H1 (cell line): ENCODE measurements at regions not wholly inside any gene's neighbourhood (a gene's known extent, or its start where the extent isn't known, plus 50 kb on each side); places are given as distances from the start of the nearest gene placed in this dataset.

Experiments
- CTCF ChIA-PET: fragments of 300-600 bp; sonication (Branson Sonifier 250); formaldehyde crosslinking; loops from one replicate; lab custom pipeline; 2021; ENCODE audit not compliant: partially characterized antibody; lab: Charles Lee
- POLR2A ChIA-PET: fragments of 300-600 bp; sonication (Branson Sonifier 250); formaldehyde crosslinking; loops from one replicate; lab custom pipeline; 2021; ENCODE audit warnings: inconsistent platforms; ENCODE audit not compliant: partially characterized antibody; lab: Charles Lee
- DNase-seq, 2 experiments: peaks; one replicate each; pipeline versions ENCODE4 v3.0.0 to v3.0.0-alpha.2; 2010 to 2022; ENCODE audit warnings: low spot score in 2 of 2, low read depth in 1 of 2, mixed read lengths in 1 of 2
- FAIRE-seq: peaks from 2 replicates; lab custom pipeline; 2011; peaks lifted over from hg19 to GRCh38; lab: Jason Lieb, UNC
- H2AFZ ChIP-seq: 2 replicates; pipeline ENCODE4 v1.8.1; 2012; ENCODE audit warnings: low read length, inconsistent platforms
- H2AK5ac ChIP-seq: 2 replicates; pipeline ENCODE4 v1.6.1; 2013; ENCODE audit warnings: low read depth, low read length
- H2BK120ac ChIP-seq: replicated peaks from 2 replicates; pipeline ENCODE3; 2013; ENCODE audit warnings: low read depth, low read length, inconsistent platforms
- H2BK12ac ChIP-seq: 2 replicates; pipeline ENCODE4 v1.6.1; 2013; ENCODE audit warnings: low read depth, low read length
- H2BK15ac ChIP-seq: 2 replicates; pipeline ENCODE4 v1.6.1; 2013; ENCODE audit warnings: low read length
- H2BK20ac ChIP-seq: 2 replicates; pipeline ENCODE4 v1.6.1; 2013; ENCODE audit warnings: low read length
- H2BK5ac ChIP-seq: 2 replicates; pipeline ENCODE4 v1.6.1; 2013; ENCODE audit warnings: low read depth, low read length
- H3K14ac ChIP-seq: 2 replicates; pipeline ENCODE4 v1.6.1; 2013; ENCODE audit warnings: inconsistent platforms; ENCODE audit not compliant: insufficient read length
- H3K18ac ChIP-seq: 2 replicates; pipeline ENCODE4 v1.6.1; 2013; ENCODE audit warnings: low read length; ENCODE audit errors: extremely low read depth
- H3K23ac ChIP-seq: 2 replicates; pipeline ENCODE4 v1.6.1; 2013; ENCODE audit warnings: inconsistent platforms; ENCODE audit not compliant: insufficient read length
- H3K23me2 ChIP-seq: 2 replicates; pipeline ENCODE4 v1.6.1; 2013; ENCODE audit warnings: low read depth, low read length
- H3K27ac ChIP-seq: 2 replicates; pipeline ENCODE4 v1.6.1; 2011; ENCODE audit warnings: low read depth, low read length, inconsistent platforms
- H3K27me3 ChIP-seq, 4 experiments: replicated peaks in 1 of 4; 1 replicate in 1 of 4; 2 replicates in 3 of 4; pipeline versions ENCODE4 v1.6.1 to v1.8.1; 2011 to 2013; ENCODE audit warnings: low read length in 3 of 4, mild to moderate bottlenecking in 3 of 4, inconsistent platforms in 2 of 4, mixed read lengths in 2 of 4, moderate library complexity in 1 of 4; ENCODE audit not compliant: control insufficient read depth in 3 of 4, insufficient read depth in 3 of 4; ENCODE audit errors: extremely low read depth in 1 of 4
- H3K36me3 ChIP-seq, 4 experiments: 2 replicates each; pipeline versions ENCODE4 v1.6.1 to v1.8.1; 2011 to 2013; ENCODE audit warnings: mild to moderate bottlenecking in 4 of 4, low read length in 3 of 4, moderate library complexity in 2 of 4, control low read depth in 1 of 4, inconsistent platforms in 1 of 4; ENCODE audit not compliant: insufficient read depth in 4 of 4, control insufficient read depth in 2 of 4
- H3K4ac ChIP-seq: replicated peaks from 2 replicates; pipeline ENCODE3; 2013; ENCODE audit warnings: low read length, low read depth, mixed read lengths, inconsistent platforms; ENCODE audit not compliant: insufficient read length
- H3K4me1 ChIP-seq, 4 experiments: replicated peaks in 1 of 4; 1 replicate in 1 of 4; 2 replicates in 3 of 4; pipeline versions ENCODE4 v1.6.1 to v1.8.1; 2011 to 2013; ENCODE audit warnings: low read length in 3 of 4, inconsistent platforms in 2 of 4, mixed read lengths in 1 of 4; ENCODE audit not compliant: insufficient read depth in 4 of 4, control insufficient read depth in 3 of 4
- H3K4me2 ChIP-seq, 2 experiments: 2 replicates each; pipeline versions ENCODE4 v1.6.1 to v1.8.1; 2011 to 2013; ENCODE audit warnings: low read depth in 2 of 2, low read length in 2 of 2, control low read depth in 1 of 2, inconsistent platforms in 1 of 2, mild to moderate bottlenecking in 1 of 2; ENCODE audit not compliant: insufficient read depth in 1 of 2
- H3K4me3 ChIP-seq, 4 experiments: fragments of 200-600, 300-600 bp in 1 of 4; sonication (generic), shearing (Covaris generic), sonication (Bioruptor Twin) in 1 of 4; 2 replicates each; pipeline versions ENCODE4 v1.5.1 to v1.8.1; 2011 to 2016; ENCODE audit warnings: low read length in 4 of 4, low read depth in 3 of 4, control low read depth in 2 of 4, inconsistent platforms in 2 of 4, mild to moderate bottlenecking in 2 of 4, mixed read lengths in 1 of 4, moderate library complexity in 1 of 4; ENCODE audit not compliant: insufficient read depth in 2 of 4; ENCODE audit errors: extremely low read depth in 1 of 4
- H3K56ac ChIP-seq: replicated peaks from 2 replicates; pipeline ENCODE3; 2013; ENCODE audit warnings: low read depth, mild to moderate bottlenecking, mixed read lengths, low read length, inconsistent platforms; ENCODE audit not compliant: insufficient read length
- H3K79me1 ChIP-seq: 2 replicates; pipeline ENCODE4 v1.6.1; 2013; ENCODE audit warnings: low read depth, low read length, control low read depth
- H3K79me2 ChIP-seq, 2 experiments: 2 replicates each; pipeline versions ENCODE4 v1.6.1 to v1.8.1; 2012 to 2013; ENCODE audit warnings: low read length in 2 of 2, mild to moderate bottlenecking in 2 of 2, inconsistent platforms in 1 of 2; ENCODE audit not compliant: insufficient read depth in 2 of 2, control insufficient read depth in 1 of 2
- H3K9ac ChIP-seq, 4 experiments: replicated peaks in 1 of 4; 1 replicate in 1 of 4; 2 replicates in 3 of 4; pipeline versions ENCODE4 v1.6.1 to v1.8.1; 2011 to 2013; ENCODE audit warnings: low read depth in 3 of 4, low read length in 3 of 4, control low read depth in 2 of 4, mild to moderate bottlenecking in 2 of 4, moderate library complexity in 2 of 4, inconsistent platforms in 1 of 4; ENCODE audit errors: extremely low read depth in 1 of 4
- H3K9me3 ChIP-seq, 2 experiments: 2 replicates each; pipeline versions ENCODE4 v1.6.1 to v1.8.1; 2012 to 2013; ENCODE audit warnings: mild to moderate bottlenecking in 2 of 2, moderate library complexity in 2 of 2, control low read depth in 1 of 2, inconsistent platforms in 1 of 2, low read depth in 1 of 2, low read length in 1 of 2, mixed read lengths in 1 of 2; ENCODE audit not compliant: insufficient read depth in 2 of 2
- H4K20me1 ChIP-seq, 2 experiments: replicated peaks in 1 of 2; 2 replicates each; pipeline versions ENCODE3 to v1.8.1; 2011 to 2013; ENCODE audit warnings: inconsistent platforms in 2 of 2, low read length in 2 of 2, mild to moderate bottlenecking in 1 of 2; ENCODE audit not compliant: insufficient read depth in 2 of 2, control insufficient read depth in 1 of 2
- H4K5ac ChIP-seq: 2 replicates; pipeline ENCODE4 v1.6.1; 2013; ENCODE audit warnings: low read length, low read depth, mixed read lengths, inconsistent platforms; ENCODE audit not compliant: insufficient read length
- H4K8ac ChIP-seq: 2 replicates; pipeline ENCODE4 v1.8.0; 2013; ENCODE audit warnings: mild to moderate bottlenecking, moderate library complexity, low read length, inconsistent platforms; ENCODE audit not compliant: insufficient read depth; ENCODE audit errors: extremely low read depth
- H4K91ac ChIP-seq: replicated peaks from 2 replicates; pipeline ENCODE3; 2013; ENCODE audit warnings: low read length, mixed read lengths, inconsistent platforms; ENCODE audit not compliant: insufficient read length
- BCL11A ChIP-seq, 2 experiments: IDR thresholded peaks; one replicate each; pipeline ENCODE4 v1.6.1; 2011; ENCODE audit warnings: low read depth in 2 of 2, low read length in 2 of 2, mild to moderate bottlenecking in 2 of 2
- CBX5 ChIP-seq: fragments of 300-800, 300-1000 bp; sonication (generic); IDR thresholded peaks from 2 replicates; pipeline ENCODE4 v1.7.1; 2016; ENCODE audit warnings: antibody characterized with exemption, low read length, low read depth
- CREB1 ChIP-seq: IDR thresholded peaks from 2 replicates; pipeline ENCODE4 v1.6.1; 2012; ENCODE audit warnings: inconsistent platforms
- FOSL1 ChIP-seq: IDR thresholded peaks from 2 replicates; pipeline ENCODE4 v1.6.1; 2011; ENCODE audit warnings: mild to moderate bottlenecking, low read depth, low read length, moderate library complexity; ENCODE audit not compliant: insufficient read depth
- GABPA ChIP-seq: IDR thresholded peaks from 2 replicates; pipeline ENCODE4 v1.6.1; 2011; ENCODE audit warnings: mild to moderate bottlenecking, low read length, moderate library complexity, borderline replicate concordance; ENCODE audit not compliant: insufficient read depth
- KDM1A ChIP-seq: fragments of 200-600, 300-600 bp; sonication (generic); IDR thresholded peaks from 2 replicates; pipeline ENCODE4 v1.7.1; 2016; ENCODE audit warnings: mild to moderate bottlenecking, low read length, borderline replicate concordance
- SP4 ChIP-seq: IDR thresholded peaks from 2 replicates; pipeline ENCODE4 v1.6.1; 2012; ENCODE audit warnings: low read length, inconsistent platforms
- YY1 ChIP-seq: IDR thresholded peaks from 2 replicates; pipeline ENCODE4 v1.6.1; 2011; ENCODE audit warnings: low read depth, mild to moderate bottlenecking, low read length
- WGBS, 2 experiments: shearing (Covaris generic) in 1 of 2; methylation state at CpG; one replicate each; pipeline versions ENCODE4 v1.1.6 to v1.1.7; 2013 to 2015; ENCODE audit warnings: low lambda C conversion rate in 2 of 2, mixed read lengths in 2 of 2, inconsistent platforms in 1 of 2, low coverage in 1 of 2, missing lambda C conversion rate in 1 of 2; ENCODE audit not compliant: insufficient replicate concordance in 2 of 2, insufficient coverage in 1 of 2, insufficient read length in 1 of 2; ENCODE audit errors: extremely low coverage in 1 of 2, missing lambda C conversion rate in 1 of 2; 5-methylcytosine and 5-hydroxymethylcytosine counted together
- TF ChIP-seq, protein P1 (sequence below): IDR thresholded peaks from 2 replicates; pipeline ENCODE4 v1.6.1; 2011; ENCODE audit warnings: low read length, improper control_type of control experiment
- TF ChIP-seq, protein P2 (sequence below), 3 experiments: IDR thresholded peaks; 1 replicate in 2 of 3; 2 replicates in 1 of 3; pipeline versions ENCODE4 v1.5.1 to v1.6.1; 2011; ENCODE audit warnings: low read length in 3 of 3, mild to moderate bottlenecking in 3 of 3, inconsistent platforms in 2 of 3, low read depth in 1 of 3, moderate library complexity in 1 of 3; ENCODE audit not compliant: insufficient read depth in 1 of 3; ENCODE audit errors: control extremely low read depth in 1 of 3
- TF ChIP-seq, protein P3 (sequence below): IDR thresholded peaks from 2 replicates; pipeline ENCODE4 v1.6.1; 2011; ENCODE audit warnings: low read depth, mild to moderate bottlenecking, low read length; ENCODE audit not compliant: insufficient read depth

DNA sequence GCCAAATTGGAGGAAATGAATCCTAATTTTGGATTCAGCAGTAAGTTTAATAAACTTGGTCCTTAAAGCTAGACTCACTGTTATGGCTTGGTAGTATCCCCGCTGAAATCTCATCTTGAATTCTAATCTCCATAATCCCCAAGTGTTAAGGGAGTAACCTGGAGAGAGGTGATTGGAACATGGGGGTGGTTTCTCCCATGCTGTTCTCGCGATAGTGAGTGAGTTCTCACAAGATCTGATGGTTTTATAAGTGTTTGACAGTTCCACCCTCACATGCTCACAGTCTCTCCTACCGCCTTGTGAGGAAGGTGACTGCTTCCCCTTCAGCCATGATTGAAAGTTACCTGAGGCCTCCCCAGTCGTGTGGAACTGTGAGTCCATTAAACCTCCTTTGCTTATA is 824.5 kb upstream of the WWC1 start:
- CTCF ChIA-PET: no interaction called here
- H2BK120ac ChIP-seq: no peak overlapping the region
- DNase-seq (no peak), FAIRE-seq (no peak)
- no peak overlapping the region for H3K27ac ChIP-seq
- 82% methylated on average over 5 of the region's 5 CpGs; no CpG with 5 or more reads in 1 of the 2 experiments for WGBS, 2 experiments
- H4K5ac ChIP-seq: no peak overlapping the region
- no peak overlapping the region for H3K18ac ChIP-seq
- no peak overlapping the region for H3K4ac ChIP-seq
- H3K4me3 ChIP-seq: no peak overlapping the region
- H2BK15ac ChIP-seq: no peak overlapping the region
- H3K14ac ChIP-seq: no peak overlapping the region
- H3K9me3 ChIP-seq: no peaks in the 10 kb centered on the region
- H3K56ac ChIP-seq: no peak overlapping the region
- H3K4me2 ChIP-seq: no peak overlapping the region
- H4K91ac ChIP-seq: no peak overlapping the region
- no peak overlapping the region for H2AK5ac ChIP-seq
- H3K79me2 ChIP-seq: no peaks in the 10 kb centered on the region
- H3K23me2 ChIP-seq: no peaks in the 10 kb centered on the region
- no peak overlapping the region for H2BK20ac ChIP-seq
- H2AFZ ChIP-seq: peak overlapping the region; percentile 78; the same call in 1 of the 2 replicates
- H4K8ac ChIP-seq: no peak overlapping the region
- H3K36me3 ChIP-seq: no peaks in the 10 kb centered on the region
- H3K79me1 ChIP-seq: no peaks in the 10 kb centered on the region
- no peak overlapping the region for H3K23ac ChIP-seq
- no peak overlapping the region for H2BK12ac ChIP-seq
- POLR2A ChIA-PET: interaction anchor here (0.5 kb wide), 1 partner anchor 11 kb away, joined by 3 read pairs; no protein-coding TSS in a partner anchor
- H4K20me1 ChIP-seq: no peaks in the 10 kb centered on the region
- H3K9ac ChIP-seq: no peak overlapping the region
- H2BK5ac ChIP-seq: no peak overlapping the region
- H3K4me1 ChIP-seq: no peaks in the 10 kb centered on the region
- H3K27me3 ChIP-seq: no peaks in the 10 kb centered on the region
- TF ChIP-seq SP4: no peak
- TF ChIP-seq FOSL1: no peak
- TF ChIP-seq, protein P1, sequence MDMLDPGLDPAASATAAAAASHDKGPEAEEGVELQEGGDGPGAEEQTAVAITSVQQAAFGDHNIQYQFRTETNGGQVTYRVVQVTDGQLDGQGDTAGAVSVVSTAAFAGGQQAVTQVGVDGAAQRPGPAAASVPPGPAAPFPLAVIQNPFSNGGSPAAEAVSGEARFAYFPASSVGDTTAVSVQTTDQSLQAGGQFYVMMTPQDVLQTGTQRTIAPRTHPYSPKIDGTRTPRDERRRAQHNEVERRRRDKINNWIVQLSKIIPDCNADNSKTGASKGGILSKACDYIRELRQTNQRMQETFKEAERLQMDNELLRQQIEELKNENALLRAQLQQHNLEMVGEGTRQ: no peak
- TF ChIP-seq KDM1A: no peak
- no peak for TF ChIP-seq YY1
- no peak for TF ChIP-seq CBX5
- no peak for TF ChIP-seq CREB1
- no peak for TF ChIP-seq GABPA
- TF ChIP-seq, protein P2, sequence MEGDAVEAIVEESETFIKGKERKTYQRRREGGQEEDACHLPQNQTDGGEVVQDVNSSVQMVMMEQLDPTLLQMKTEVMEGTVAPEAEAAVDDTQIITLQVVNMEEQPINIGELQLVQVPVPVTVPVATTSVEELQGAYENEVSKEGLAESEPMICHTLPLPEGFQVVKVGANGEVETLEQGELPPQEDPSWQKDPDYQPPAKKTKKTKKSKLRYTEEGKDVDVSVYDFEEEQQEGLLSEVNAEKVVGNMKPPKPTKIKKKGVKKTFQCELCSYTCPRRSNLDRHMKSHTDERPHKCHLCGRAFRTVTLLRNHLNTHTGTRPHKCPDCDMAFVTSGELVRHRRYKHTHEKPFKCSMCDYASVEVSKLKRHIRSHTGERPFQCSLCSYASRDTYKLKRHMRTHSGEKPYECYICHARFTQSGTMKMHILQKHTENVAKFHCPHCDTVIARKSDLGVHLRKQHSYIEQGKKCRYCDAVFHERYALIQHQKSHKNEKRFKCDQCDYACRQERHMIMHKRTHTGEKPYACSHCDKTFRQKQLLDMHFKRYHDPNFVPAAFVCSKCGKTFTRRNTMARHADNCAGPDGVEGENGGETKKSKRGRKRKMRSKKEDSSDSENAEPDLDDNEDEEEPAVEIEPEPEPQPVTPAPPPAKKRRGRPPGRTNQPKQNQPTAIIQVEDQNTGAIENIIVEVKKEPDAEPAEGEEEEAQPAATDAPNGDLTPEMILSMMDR (IDR thresholded peaks at IDR 0.05; ENCODE audit: control extremely low read depth in 1 of 3, insufficient read depth in 1 of 3, low read depth in 1 of 3, low read length in 3 of 3): no peak
- TF ChIP-seq, protein P3, sequence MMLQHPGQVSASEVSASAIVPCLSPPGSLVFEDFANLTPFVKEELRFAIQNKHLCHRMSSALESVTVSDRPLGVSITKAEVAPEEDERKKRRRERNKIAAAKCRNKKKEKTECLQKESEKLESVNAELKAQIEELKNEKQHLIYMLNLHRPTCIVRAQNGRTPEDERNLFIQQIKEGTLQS: no peak
- TF ChIP-seq BCL11A (IDR thresholded peaks at IDR 0.05; ENCODE audit: low read depth in 2 of 2, low read length in 2 of 2): no peak
